ENCODE measurements at regions not wholly inside any gene's neighbourhood (a gene's known extent, or its start where the extent isn't known, plus 50 kb on each side); places are given as distances from the start of the nearest gene placed in this dataset.
"Not testable (repeated sequence)": the region's sequence is repeated elsewhere in the genome, so short reads cannot be mapped to it uniquely, and the experiment has no call there.

- H3K9me3 Mint-ChIP-seq = no peaks in the 10 kb centered on the region
Measured at GRCh38 chr15:99873451-99873850, 140.2 kb upstream of the LYSMD4 start.

GRCh38 chr15:99863550-99864198, 130.4 kb upstream of the LYSMD4 start:
- no peak for DNase-seq
- Mint-ChIP-seq H3K4me1 (no peaks in the 10 kb centered on the region), H3K36me3 (ENCODE audit: low read depth) (no peaks in the 10 kb centered on the region), H3K9me3 (no peaks in the 10 kb centered on the region), H3K27me3 (no peaks in the 10 kb centered on the region), H3K27ac (no peak overlapping the region), H3K4me3 (no peak overlapping the region)
- intact Hi-C loops (cut with micrococcal nuclease) = no loop called here

More at GRCh38 chr15:99873451-99873850, 140.2 kb upstream of the LYSMD4 start:
- intact Hi-C loops (cut with micrococcal nuclease) = no loop called here
- Mint-ChIP-seq H3K36me3 (ENCODE audit: low read depth) (no peaks in the 10 kb centered on the region), H3K4me3 (no peak overlapping the region), H3K27me3 (no peaks in the 10 kb centered on the region), H3K27ac (no peak overlapping the region), H3K4me1 (no peaks in the 10 kb centered on the region)
- no peak for DNase-seq

- DNase-seq = no peak
- no peak overlapping the region for H3K4me3 Mint-ChIP-seq
- no peaks in the 10 kb centered on the region for H3K36me3 Mint-ChIP-seq (ENCODE audit: low read depth)
- H3K27me3 Mint-ChIP-seq = no peaks in the 10 kb centered on the region
- H3K9me3 Mint-ChIP-seq = no peaks in the 10 kb centered on the region
- no peak overlapping the region for H3K27ac Mint-ChIP-seq
- no peaks in the 10 kb centered on the region for H3K4me1 Mint-ChIP-seq
- intact Hi-C loops (cut with micrococcal nuclease) = no loop called here
Measured at GRCh38 chr15:99857836-99858235, 124.6 kb upstream of the LYSMD4 start.

- intact Hi-C loops (cut with micrococcal nuclease) = no loop called here
- no peaks in the 10 kb centered on the region for H3K27me3 Mint-ChIP-seq
- no peak overlapping the region for H3K4me3 Mint-ChIP-seq
- peaks cover 5% of the 10 kb centered on the region for H3K4me1 Mint-ChIP-seq
- DNase-seq = no peak
- H3K27ac Mint-ChIP-seq = no peak overlapping the region
- no peaks in the 10 kb centered on the region for H3K9me3 Mint-ChIP-seq
- H3K36me3 Mint-ChIP-seq (ENCODE audit: low read depth) = peaks cover 2% of the 10 kb centered on the region
Measured at GRCh38 chr15:99850517-99850916, 117.3 kb upstream of the LYSMD4 start.

- peak overlapping the region; percentile 13 for H3K4me3 Mint-ChIP-seq
Measured at GRCh38 chr15:99845009-99845408, 111.8 kb upstream of the LYSMD4 start.

GRCh38 chr15:99844150-99844549, 110.9 kb upstream of the LYSMD4 start:
- intact Hi-C loops (cut with micrococcal nuclease) = no loop called here
- no peaks in the 10 kb centered on the region for H3K9me3 Mint-ChIP-seq
- H3K27me3 Mint-ChIP-seq = no peaks in the 10 kb centered on the region
- H3K36me3 Mint-ChIP-seq (ENCODE audit: low read depth) = peaks cover 15% of the 10 kb centered on the region
- H3K27ac Mint-ChIP-seq = peak overlapping the region; percentile 54
- no peak for DNase-seq
- no peak overlapping the region for H3K4me3 Mint-ChIP-seq
- peaks cover 31% of the 10 kb centered on the region for H3K4me1 Mint-ChIP-seq

More at GRCh38 chr15:99845009-99845408, 111.8 kb upstream of the LYSMD4 start:
- intact Hi-C loops (cut with micrococcal nuclease) = loop anchor here (1.0 kb wide), 2 partner anchors 19 to 35 kb away; no protein-coding TSS in a partner anchor
- peaks cover 30% of the 10 kb centered on the region for H3K4me1 Mint-ChIP-seq
- peaks cover 10% of the 10 kb centered on the region for H3K36me3 Mint-ChIP-seq (ENCODE audit: low read depth)
- H3K27me3 Mint-ChIP-seq = no peaks in the 10 kb centered on the region
- H3K27ac Mint-ChIP-seq = peak overlapping the region; percentile 79
- no peaks in the 10 kb centered on the region for H3K9me3 Mint-ChIP-seq
- DNase-seq = no peak

GRCh38 chr15:99842071-99842470, 108.8 kb upstream of the LYSMD4 start:
- peak overlapping the region; percentile 21 for H3K4me3 Mint-ChIP-seq
- no peak for DNase-seq

GRCh38 chr15:99826157-99826780, 93.0 kb upstream of the LYSMD4 start:
- peaks cover 53% of the 10 kb centered on the region for H3K36me3 Mint-ChIP-seq (ENCODE audit: low read depth)
- peak overlapping the region; percentile 92 for H3K27ac Mint-ChIP-seq
- DNase-seq = no peak
- H3K4me3 Mint-ChIP-seq = peak overlapping the region; percentile 43
- intact Hi-C loops (cut with micrococcal nuclease) = loop anchor here (1.0 to 5.0 kb wide), 3 partner anchors 16 to 766 kb away; no protein-coding TSS in a partner anchor
- peaks cover 26% of the 10 kb centered on the region for H3K4me1 Mint-ChIP-seq
- H3K9me3 Mint-ChIP-seq = peaks cover 29% of the 10 kb centered on the region
- H3K27me3 Mint-ChIP-seq = no peaks in the 10 kb centered on the region

More at GRCh38 chr15:99842071-99842470, 108.8 kb upstream of the LYSMD4 start:
- Mint-ChIP-seq H3K4me1 (peaks cover 31% of the 10 kb centered on the region), H3K9me3 (peaks cover 5% of the 10 kb centered on the region), H3K27me3 (no peaks in the 10 kb centered on the region), H3K36me3 (ENCODE audit: low read depth) (peaks cover 23% of the 10 kb centered on the region), H3K27ac (peak overlapping the region; percentile 83)
- intact Hi-C loops (cut with micrococcal nuclease) = no loop called here

GRCh38 chr15:99823346-99823745, 90.1 kb upstream of the LYSMD4 start:
- Mint-ChIP-seq H3K27ac (no peak overlapping the region), H3K36me3 (ENCODE audit: low read depth) (peaks cover 51% of the 10 kb centered on the region), H3K4me1 (peaks cover 26% of the 10 kb centered on the region), H3K4me3 (no peak overlapping the region), H3K27me3 (no peaks in the 10 kb centered on the region), H3K9me3 (peaks cover 21% of the 10 kb centered on the region)
- intact Hi-C loops (cut with micrococcal nuclease) = no loop called here
- no peak for DNase-seq

GRCh38 chr15:99819981-99820718, 86.9 kb upstream of the LYSMD4 start:
- no peak overlapping the region for H3K4me3 Mint-ChIP-seq
- H3K4me1 Mint-ChIP-seq = peaks cover 13% of the 10 kb centered on the region
- H3K9me3 Mint-ChIP-seq = peaks cover 14% of the 10 kb centered on the region
- peaks cover 54% of the 10 kb centered on the region for H3K36me3 Mint-ChIP-seq (ENCODE audit: low read depth)
- intact Hi-C loops (cut with micrococcal nuclease) = loop anchor here (10.0 kb wide), 1 partner anchor 105 kb away; no protein-coding TSS in a partner anchor
- no peak for DNase-seq
- H3K27ac Mint-ChIP-seq = no peak overlapping the region
- H3K27me3 Mint-ChIP-seq = no peaks in the 10 kb centered on the region

- peaks cover 9% of the 10 kb centered on the region for H3K9me3 Mint-ChIP-seq
- DNase-seq = no peak
- intact Hi-C loops (cut with micrococcal nuclease) = loop anchor here (10.0 kb wide), 1 partner anchor 106 kb away; no protein-coding TSS in a partner anchor
- no peak overlapping the region for H3K4me3 Mint-ChIP-seq
- H3K27ac Mint-ChIP-seq = no peak overlapping the region
- peaks cover 46% of the 10 kb centered on the region for H3K36me3 Mint-ChIP-seq (ENCODE audit: low read depth)
- no peaks in the 10 kb centered on the region for H3K27me3 Mint-ChIP-seq
- peaks cover 8% of the 10 kb centered on the region for H3K4me1 Mint-ChIP-seq
Measured at GRCh38 chr15:99818872-99819271, 85.6 kb upstream of the LYSMD4 start.

- H3K27me3 Mint-ChIP-seq, H3K27ac Mint-ChIP-seq, DNase-seq, H3K4me3 Mint-ChIP-seq, H3K9me3 Mint-ChIP-seq, H3K4me1 Mint-ChIP-seq: not testable (repeated sequence)
- intact Hi-C loops (cut with micrococcal nuclease) = loop anchor here (10.0 kb wide), 1 partner anchor 108 kb away; no protein-coding TSS in a partner anchor
- peaks cover 52% of the 10 kb centered on the region for H3K36me3 Mint-ChIP-seq (ENCODE audit: low read depth)
Measured at GRCh38 chr15:99816862-99817261, 83.6 kb upstream of the LYSMD4 start.

- Mint-ChIP-seq H3K36me3 (ENCODE audit: low read depth) (peaks cover 36% of the 10 kb centered on the region), H3K27ac (peak overlapping the region; percentile 79), H3K4me1 (peaks cover 16% of the 10 kb centered on the region), H3K4me3 (peak overlapping the region; percentile 72)
- intact Hi-C loops (cut with micrococcal nuclease) = loop anchor here (1.0 to 10.0 kb wide), 3 partner anchors 16 to 114 kb away; no protein-coding TSS in a partner anchor
- not testable (repeated sequence) for H3K9me3 Mint-ChIP-seq, DNase-seq, H3K27me3 Mint-ChIP-seq
Measured at GRCh38 chr15:99810663-99811062, 77.4 kb upstream of the LYSMD4 start.

GRCh38 chr15:99799854-99800250, 66.6 kb upstream of the LYSMD4 start:
- H3K4me3 Mint-ChIP-seq; H3K36me3 Mint-ChIP-seq (ENCODE audit: low read depth); DNase-seq; H3K27me3 Mint-ChIP-seq; H3K4me1 Mint-ChIP-seq; H3K9me3 Mint-ChIP-seq; intact Hi-C loops (cut with micrococcal nuclease): not testable (repeated sequence)
- peak overlapping the region; percentile 47 for H3K27ac Mint-ChIP-seq
